C4-2B (cell line): ENCODE measurements at regions not wholly inside any gene's neighbourhood (a gene's known extent, or its start where the extent isn't known, plus 50 kb on each side); places are given as distances from the start of the nearest gene placed in this dataset.

Source experiments
- CTCF ChIP-seq: fragments of 450-650 bp; conservative IDR thresholded peaks from 2 replicates; pipeline ENCODE4 v1.5.1; 2017; ENCODE audit warnings: mild to moderate bottlenecking
- ZFX ChIP-seq: fragments of 450-650 bp; IDR thresholded peaks from 2 replicates; pipeline ENCODE4 v1.6.1; 2017

- TF ChIP-seq CTCF (no peak), ZFX (no peak)
Observed at GRCh38 chr22:25487508-25487907, 77.0 kb upstream of the GRK3 start.
